BJ (cell line): ENCODE measurements at regions not wholly inside any gene's neighbourhood (a gene's known extent, or its start where the extent isn't known, plus 50 kb on each side); places are given as distances from the start of the nearest gene placed in this dataset.

ENCODE experiments used
- CTCF ChIA-PET: fragments of 350-600 bp; formaldehyde crosslinking; extraction: SDS; loops from one replicate; lab custom pipeline; 2021; ENCODE audit warnings: antibody characterized with exemption, inconsistent platforms; lab: Yijun Ruan, JAX
- POLR2A ChIA-PET: fragments of 300-600 bp; sonication (Branson Sonifier 250); formaldehyde crosslinking; extraction: SDS; loops from one replicate; lab custom pipeline; 2021; ENCODE audit warnings: antibody characterized with exemption; lab: Charles Lee
- DNase-seq: peaks from one replicate; pipeline ENCODE4 v3.0.0-alpha.2; 2011; ENCODE audit warnings: low read depth
- H3K27me3 ChIP-seq: 2 replicates; pipeline ENCODE4 v1.6.0; 2011; ENCODE audit warnings: low read length; ENCODE audit not compliant: control insufficient read depth, insufficient read depth
- H3K36me3 ChIP-seq: 2 replicates; pipeline ENCODE4 v1.5.1; 2011; ENCODE audit warnings: low read length; ENCODE audit not compliant: control insufficient read depth, insufficient read depth
- H3K4me3 ChIP-seq: 2 replicates; pipeline ENCODE4 v1.5.1; 2011; ENCODE audit warnings: low read depth, mild to moderate bottlenecking, control low read depth, low read length
- TF ChIP-seq, protein P1 (sequence below): IDR thresholded peaks from 2 replicates; pipeline ENCODE4 v1.5.1; 2011; ENCODE audit warnings: low read depth, mild to moderate bottlenecking, control low read depth, inconsistent platforms, low read length, moderate library complexity; ENCODE audit not compliant: insufficient read depth

DNA sequence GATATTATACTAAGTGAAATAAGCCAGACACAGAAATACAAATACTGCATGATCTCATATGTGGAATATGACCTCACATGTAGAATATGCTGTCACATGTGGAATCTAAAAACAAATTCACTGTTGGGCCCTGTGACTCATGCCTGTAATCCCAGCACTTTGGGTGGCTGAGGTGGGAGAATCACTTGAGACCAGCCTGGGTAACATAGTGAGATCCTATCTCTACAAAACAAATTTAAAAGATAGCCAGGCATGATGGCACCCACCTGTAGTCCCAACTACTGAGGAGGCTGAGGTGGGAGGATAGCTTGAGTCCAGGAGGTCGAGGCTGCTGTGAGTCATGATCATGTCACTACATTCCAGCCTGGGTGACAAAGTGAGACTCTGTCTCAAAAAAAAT is 160.3 kb downstream of the PTEN start:
- Histone ChIP-seq H3K36me3 (no peaks in the 10 kb centered on the region), H3K4me3 (no peak overlapping the region), H3K27me3 (no peaks in the 10 kb centered on the region)
- TF ChIP-seq, protein P1, sequence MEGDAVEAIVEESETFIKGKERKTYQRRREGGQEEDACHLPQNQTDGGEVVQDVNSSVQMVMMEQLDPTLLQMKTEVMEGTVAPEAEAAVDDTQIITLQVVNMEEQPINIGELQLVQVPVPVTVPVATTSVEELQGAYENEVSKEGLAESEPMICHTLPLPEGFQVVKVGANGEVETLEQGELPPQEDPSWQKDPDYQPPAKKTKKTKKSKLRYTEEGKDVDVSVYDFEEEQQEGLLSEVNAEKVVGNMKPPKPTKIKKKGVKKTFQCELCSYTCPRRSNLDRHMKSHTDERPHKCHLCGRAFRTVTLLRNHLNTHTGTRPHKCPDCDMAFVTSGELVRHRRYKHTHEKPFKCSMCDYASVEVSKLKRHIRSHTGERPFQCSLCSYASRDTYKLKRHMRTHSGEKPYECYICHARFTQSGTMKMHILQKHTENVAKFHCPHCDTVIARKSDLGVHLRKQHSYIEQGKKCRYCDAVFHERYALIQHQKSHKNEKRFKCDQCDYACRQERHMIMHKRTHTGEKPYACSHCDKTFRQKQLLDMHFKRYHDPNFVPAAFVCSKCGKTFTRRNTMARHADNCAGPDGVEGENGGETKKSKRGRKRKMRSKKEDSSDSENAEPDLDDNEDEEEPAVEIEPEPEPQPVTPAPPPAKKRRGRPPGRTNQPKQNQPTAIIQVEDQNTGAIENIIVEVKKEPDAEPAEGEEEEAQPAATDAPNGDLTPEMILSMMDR, result no peak
- ChIA-PET CTCF (interaction anchor here (0.6 kb wide), 1 partner anchor 15 kb away, joined by 3 read pairs; no protein-coding TSS in a partner anchor), POLR2A (no interaction called here)
- DNase-seq, result no peak

DNA sequence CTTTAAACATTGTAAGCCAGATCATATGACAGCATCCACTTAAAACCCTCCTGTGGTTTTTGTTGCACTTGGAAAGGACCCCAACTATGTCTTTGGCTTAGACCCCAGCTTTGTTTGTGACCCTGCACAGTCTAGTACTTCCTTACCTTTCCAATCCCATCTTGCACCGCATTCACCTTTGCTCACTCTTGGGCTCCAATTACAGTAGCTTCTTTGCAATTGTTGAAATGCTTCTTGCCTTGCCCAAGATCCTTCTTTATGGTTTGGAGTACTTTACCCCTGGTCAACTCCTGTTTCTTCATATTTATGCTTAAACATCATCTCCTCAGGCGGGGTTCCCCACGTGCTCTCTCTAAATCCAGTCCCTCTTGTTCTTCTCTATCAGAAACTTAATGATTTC is 162.6 kb downstream of the PTEN start:
- no peak overlapping the region for H3K4me3 ChIP-seq
- ChIA-PET POLR2A (no interaction called here), CTCF (no interaction called here)
- H3K27me3 ChIP-seq, result no peaks in the 10 kb centered on the region
- TF ChIP-seq, protein P1, result no peak
- no peak for DNase-seq
- no peaks in the 10 kb centered on the region for H3K36me3 ChIP-seq

DNA sequence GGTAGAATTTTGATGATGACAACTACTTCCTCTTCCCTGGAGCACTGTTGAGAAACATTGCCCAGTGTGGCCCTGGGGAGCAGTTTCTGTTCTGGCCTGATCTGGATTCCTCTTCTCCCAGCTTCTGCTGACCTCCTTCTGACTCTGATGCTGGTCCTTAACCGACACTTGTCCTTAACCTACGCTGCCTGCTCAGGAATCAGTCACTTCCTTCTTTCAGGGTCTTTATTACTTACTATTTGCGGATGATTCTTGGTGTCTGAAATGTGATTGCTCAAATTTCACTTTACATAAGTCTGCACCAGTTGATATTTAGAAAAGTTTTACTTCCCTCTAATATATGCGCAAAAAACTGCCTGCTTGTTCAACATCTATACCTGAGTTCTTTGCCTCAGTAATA is 164.1 kb downstream of the PTEN start:
- CTCF ChIA-PET, result no interaction called here
- TF ChIP-seq, protein P1, result no peak
- no peak for DNase-seq
- H3K36me3 ChIP-seq, result no peaks in the 10 kb centered on the region
- H3K27me3 ChIP-seq, result no peaks in the 10 kb centered on the region
- POLR2A ChIA-PET, result no interaction called here
- H3K4me3 ChIP-seq, result no peak overlapping the region

DNA sequence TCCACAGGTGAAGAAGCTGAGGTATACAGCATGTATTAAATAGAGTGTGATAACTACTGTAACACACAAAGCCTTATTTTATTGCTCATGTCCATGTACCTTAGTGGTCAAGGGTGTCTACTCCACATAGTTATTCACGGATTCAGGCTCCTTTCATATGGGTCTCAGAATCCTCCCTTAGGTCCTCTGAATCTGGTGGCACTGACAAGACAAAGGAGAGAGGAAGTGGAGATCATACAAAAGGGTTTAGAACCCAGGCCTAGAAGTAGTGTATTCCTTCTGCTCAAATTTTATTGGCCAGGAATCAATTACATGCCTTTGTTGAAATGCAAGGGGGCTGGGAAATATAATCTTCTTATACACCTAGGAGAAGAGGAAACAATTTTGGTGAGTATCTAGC is 164.6 kb downstream of the PTEN start:
- CTCF ChIA-PET, result no interaction called here
- no peak for DNase-seq
- Histone ChIP-seq H3K27me3 (no peaks in the 10 kb centered on the region), H3K4me3 (no peak overlapping the region), H3K36me3 (no peaks in the 10 kb centered on the region)
- POLR2A ChIA-PET, result no interaction called here
- TF ChIP-seq, protein P1, result no peak

DNA sequence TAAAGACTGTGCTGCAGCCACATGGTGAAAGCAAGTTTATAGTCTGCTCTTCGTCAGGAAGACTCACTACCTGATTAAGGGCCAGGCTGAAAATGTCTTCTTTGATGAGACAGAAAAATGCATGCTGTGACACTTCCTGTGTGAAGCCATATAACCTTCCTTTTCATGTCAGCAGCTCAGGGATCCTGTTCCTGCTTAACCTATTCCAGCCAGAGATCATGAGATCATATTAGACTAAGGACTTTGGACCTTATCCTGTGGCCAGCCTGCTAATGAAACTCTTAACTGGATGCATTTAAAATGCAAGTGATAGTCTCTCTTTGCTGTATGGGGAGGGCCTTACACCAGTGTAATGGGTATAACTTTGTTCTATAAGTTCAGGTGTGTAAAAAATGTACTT is 165.2 kb downstream of the PTEN start:
- no peak overlapping the region for H3K4me3 ChIP-seq
- ChIA-PET POLR2A (no interaction called here), CTCF (no interaction called here)
- H3K36me3 ChIP-seq, result no peaks in the 10 kb centered on the region
- no peak for DNase-seq
- TF ChIP-seq, protein P1, result no peak
- no peaks in the 10 kb centered on the region for H3K27me3 ChIP-seq
